Activated naive CD4-positive, alpha-beta T cell treated with Interleukin-2 at 50 U/mL for 16 hours (primary cell): ENCODE measurements at regions not wholly inside any gene's neighbourhood (a gene's known extent, or its start where the extent isn't known, plus 50 kb on each side); places are given as distances from the start of the nearest gene placed in this dataset.

Experiments used
- DNase-seq: peaks from one replicate; pipeline ENCODE4 v3.0.0-alpha.2; 2020

- no peak for DNase-seq
Measured at GRCh38 chr16:79765901-79766394, 165.4 kb upstream of the MAF start.

- DNase-seq: no peak
Measured at GRCh38 chr16:79765431-79765830, 164.9 kb upstream of the MAF start.

- DNase-seq: no peak
Measured at GRCh38 chr16:79764415-79765110, 164.0 kb upstream of the MAF start.

GRCh38 chr16:79762217-79762616, 161.7 kb upstream of the MAF start:
- no peak for DNase-seq

GRCh38 chr16:79758615-79759346, 158.2 kb upstream of the MAF start:
- no peak for DNase-seq

DNA sequence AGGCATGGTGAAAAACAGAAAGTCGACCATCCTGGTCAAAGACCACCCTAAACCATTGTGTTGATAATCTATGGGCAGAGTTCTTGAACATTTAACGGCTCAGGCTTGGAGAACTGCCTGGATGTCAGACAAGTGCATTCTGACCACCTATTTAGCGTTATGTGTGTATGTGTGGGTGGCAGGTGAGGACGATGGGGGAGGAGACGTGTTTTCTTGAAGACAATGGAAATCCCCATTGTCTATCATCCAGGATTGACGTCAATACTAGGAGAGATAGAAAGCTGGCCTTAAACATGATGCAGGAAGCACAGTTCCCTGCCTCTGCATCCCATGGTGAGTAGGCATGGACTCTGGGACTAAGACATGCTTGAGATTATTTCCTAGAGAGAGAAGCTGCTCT, 157.4 kb upstream of the MAF start:
- no peak for DNase-seq

DNA sequence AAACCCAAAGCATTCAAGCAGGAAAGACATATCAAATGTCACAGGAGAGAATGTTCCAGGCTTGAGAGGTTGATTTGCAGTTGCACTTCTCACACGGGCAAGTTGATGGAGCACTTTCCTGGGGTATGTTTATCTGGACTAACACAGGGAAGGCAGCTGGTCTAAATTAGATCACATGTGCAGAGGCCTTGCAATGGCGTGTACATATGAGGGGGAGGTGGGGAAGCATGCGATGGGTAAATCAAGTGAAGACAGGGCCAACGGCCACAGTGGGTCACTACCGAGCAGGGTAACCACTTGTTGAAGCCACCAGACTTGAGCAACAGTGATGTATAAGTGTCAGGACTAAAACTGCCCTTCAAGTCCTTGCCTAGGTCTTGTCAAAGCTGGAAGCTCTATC, 156.6 kb upstream of the MAF start:
- no peak for DNase-seq

- no peak for DNase-seq
Measured at GRCh38 chr16:79756571-79756970, 156.0 kb upstream of the MAF start.

DNA sequence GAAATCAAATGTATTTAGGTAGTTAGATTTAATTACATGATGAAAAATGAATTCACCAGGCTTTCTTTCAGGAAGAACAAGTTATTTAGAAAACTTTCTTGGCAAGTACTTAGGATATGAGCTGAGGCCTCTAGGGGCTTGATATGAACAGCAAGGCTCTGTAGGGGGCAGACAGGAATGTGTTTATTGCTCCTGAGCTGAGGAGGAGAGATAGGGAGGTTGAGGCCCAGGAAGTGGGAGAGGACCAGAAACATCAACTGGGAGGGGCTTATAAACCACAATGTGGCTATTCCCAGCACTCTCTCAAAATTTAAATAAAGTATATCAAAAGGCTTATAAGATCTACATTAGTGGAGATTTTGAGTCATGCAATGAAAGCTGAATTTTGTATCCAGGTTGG, 154.0 kb upstream of the MAF start:
- DNase-seq: no peak

DNA sequence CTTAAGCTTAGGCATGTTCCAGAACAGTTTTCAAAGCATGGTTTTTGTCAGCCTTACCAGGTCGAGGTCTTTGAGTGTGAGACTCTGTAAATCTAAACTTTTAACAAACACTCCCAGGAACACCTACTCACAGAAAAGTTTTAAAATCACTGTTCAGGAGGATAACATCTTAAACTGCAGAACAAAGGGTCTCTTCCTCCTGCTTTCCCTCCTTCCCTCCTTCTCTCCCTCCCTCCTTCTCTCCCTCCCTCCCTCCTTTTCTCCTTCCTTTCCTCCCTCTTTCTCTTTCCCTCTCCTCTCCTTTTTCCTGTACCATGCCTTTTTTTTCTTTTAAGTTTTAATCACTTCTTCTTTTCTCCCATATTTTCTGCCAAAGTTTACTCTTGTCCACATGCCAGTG, 153.5 kb upstream of the MAF start:
- DNase-seq: no peak

DNA sequence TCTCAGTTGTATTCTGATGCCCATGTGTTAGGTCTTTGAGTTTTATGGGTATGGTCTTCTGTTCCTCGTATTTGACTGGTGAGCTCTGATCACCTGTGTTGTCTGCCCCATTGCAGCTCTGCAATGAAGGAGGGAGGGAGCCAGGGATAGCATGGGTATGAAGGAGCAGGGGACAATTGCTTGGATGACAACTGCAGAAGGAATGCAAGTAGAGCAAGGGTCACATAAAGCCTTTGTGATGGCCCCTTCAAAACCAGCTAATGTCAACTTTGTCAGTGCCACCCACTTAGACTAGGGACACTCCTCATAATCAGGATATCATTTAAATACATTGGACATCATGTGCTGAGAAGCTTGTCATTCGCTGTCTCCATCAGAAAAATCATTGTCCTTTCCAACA, 152.7 kb upstream of the MAF start:
- no peak for DNase-seq

- no peak for DNase-seq
Measured at GRCh38 chr16:79752396-79752795, 151.9 kb upstream of the MAF start.

- DNase-seq: no peak
Measured at GRCh38 chr16:79751471-79752184, 151.1 kb upstream of the MAF start.

GRCh38 chr16:79750311-79750710, 149.8 kb upstream of the MAF start:
- DNase-seq: no peak

DNA sequence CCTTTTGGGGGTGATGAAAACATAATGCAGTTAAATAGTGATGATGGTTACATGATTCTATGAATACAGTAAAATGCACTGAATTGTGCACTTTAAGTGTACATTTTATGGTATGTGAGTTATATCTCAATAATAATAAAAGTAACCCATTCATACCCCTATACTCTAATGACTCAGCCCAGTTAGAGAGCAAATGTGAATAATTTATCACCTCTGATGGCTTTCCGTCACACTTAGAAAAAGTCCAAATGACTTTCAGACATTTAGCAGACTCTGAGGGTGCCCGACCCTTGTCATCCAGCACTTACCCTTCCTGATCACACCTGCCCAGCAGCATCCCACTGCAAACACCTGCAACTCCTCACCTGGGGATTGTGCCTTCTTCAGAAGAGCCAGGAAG, 148.1 kb upstream of the MAF start:
- DNase-seq: no peak

DNA sequence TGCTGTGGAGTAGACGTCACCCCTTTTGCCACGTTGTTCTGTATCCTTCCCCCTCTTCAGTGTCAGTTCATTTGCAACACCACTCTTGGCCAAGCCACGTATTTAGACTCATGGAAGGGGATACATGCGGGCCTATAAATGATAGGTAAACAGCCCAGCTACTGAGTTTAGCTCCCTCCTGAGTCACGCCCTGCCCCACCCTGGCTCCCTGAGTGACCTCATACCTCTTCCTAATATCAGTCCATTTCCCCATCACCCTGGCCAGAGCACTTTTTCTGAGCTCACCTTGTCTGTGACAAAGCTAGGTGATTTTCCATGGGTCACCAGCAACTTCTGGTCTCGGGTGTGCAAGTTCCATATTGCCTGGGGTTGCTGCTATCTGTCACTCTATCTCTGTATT, 147.2 kb upstream of the MAF start:
- DNase-seq: no peak

DNA sequence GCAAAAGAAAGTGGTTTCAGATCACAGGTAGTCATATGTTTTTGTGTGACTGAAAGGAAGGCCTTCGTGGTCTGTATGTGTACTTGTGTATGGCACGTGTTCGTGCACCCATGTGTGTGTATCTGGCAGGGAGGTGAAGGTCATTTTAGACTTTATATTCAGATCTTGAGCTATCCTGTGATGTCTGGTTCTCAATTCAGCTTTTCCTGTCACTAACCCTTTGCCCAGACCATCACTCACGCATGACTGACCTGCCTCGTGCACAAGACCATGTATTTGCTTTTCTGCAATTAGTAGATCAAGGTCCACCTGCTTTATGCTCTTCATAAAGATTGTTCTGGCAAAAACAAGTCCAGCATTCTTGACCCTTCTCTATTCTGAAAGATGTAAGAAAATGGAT, 139.7 kb upstream of the MAF start:
- no peak for DNase-seq

DNA sequence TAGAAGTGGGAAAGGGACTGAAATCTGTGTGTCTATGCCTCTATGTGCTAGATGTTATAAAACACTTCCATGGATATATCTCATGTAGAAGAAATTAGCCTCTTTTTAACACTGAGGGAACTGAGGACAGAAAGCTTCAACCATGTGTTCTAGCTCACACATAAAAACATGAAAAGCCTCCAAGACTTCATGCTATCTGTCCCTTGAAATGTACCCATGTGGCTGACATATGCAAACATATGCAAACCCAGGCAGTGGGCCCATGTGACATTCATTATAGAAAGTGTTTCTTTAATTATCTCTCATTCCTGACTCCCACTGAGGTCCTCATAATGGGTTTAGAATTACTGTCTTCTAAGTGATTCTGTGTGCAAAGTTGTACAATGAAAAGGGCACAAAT, 134.7 kb upstream of the MAF start:
- DNase-seq: no peak

GRCh38 chr16:79734721-79735120, 134.2 kb upstream of the MAF start:
- DNase-seq: no peak

GRCh38 chr16:79728923-79729240, 128.3 kb upstream of the MAF start:
- DNase-seq: no peak

- no peak for DNase-seq
Measured at GRCh38 chr16:79728048-79728922, 127.7 kb upstream of the MAF start.

DNA sequence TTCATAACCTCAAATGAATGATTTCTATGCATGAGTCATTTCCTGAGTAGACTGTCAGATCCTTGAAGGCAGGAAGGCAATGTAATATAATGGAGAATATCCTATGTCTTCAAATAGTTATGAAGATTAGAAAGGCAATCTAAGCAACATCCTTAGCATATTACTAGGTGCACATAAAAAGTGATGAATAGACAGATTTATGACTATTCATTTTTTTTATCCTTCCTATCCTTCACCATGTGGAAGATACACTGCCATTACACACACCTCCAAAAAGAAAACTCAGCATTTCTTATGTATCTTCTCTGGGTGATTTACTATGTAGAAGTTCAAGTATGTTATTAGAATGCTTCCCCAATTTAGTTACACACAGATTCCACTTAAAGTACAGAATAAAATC, 126.4 kb upstream of the MAF start:
- DNase-seq: no peak

- no peak for DNase-seq
Measured at GRCh38 chr16:79725051-79725450, 124.5 kb upstream of the MAF start.
